HCT116 (cell line): ENCODE measurements at regions not wholly inside any gene's neighbourhood (a gene's known extent, or its start where the extent isn't known, plus 50 kb on each side); places are given as distances from the start of the nearest gene placed in this dataset.

Experiments
- ATAC-seq: fragments of 200-7000 bp; cut with Tn5 transposase; 2 replicates; pipeline ENCODE4 v1.9.1; 2020; ENCODE audit warnings: mild to moderate bottlenecking, moderate library complexity
- BruUV-seq: library from RNA; stranded (reverse); fragments of 400-500 nt; replicated peaks from 2 replicates; lab custom pipeline; 2021; lab: Mats Ljungman, UMichigan
- CTCF ChIA-PET: fragments of 300-600 bp; sonication (Branson Sonifier 250); formaldehyde crosslinking; loops from one replicate; lab custom pipeline; 2021; ENCODE audit warnings: antibody characterized with exemption; lab: Charles Lee
- POLR2A ChIA-PET: fragments of 300-600, 350-600 bp; sonication (Branson Sonifier 250); formaldehyde crosslinking; loops from one replicate; lab custom pipeline; 2021; ENCODE audit warnings: antibody characterized with exemption; lab: Charles Lee
- RAD21 ChIA-PET, 2 experiments: fragments of 300-600 bp; sonication (Branson Sonifier 250); formaldehyde crosslinking; loops; one replicate each; lab custom pipeline; 2023; ENCODE audit warnings: low total read pairs in 2 of 2; ENCODE audit not compliant: uncharacterized antibody in 2 of 2, unreplicated experiment in 2 of 2, low non-redundant PET in 1 of 2; lab: Charles Lee
- DNase-seq: peaks from one replicate; pipeline ENCODE4 v3.0.0-alpha.2; 2010; ENCODE audit warnings: low read depth, low spot score
- H2AFZ ChIP-seq: fragments of 200-600 bp; shearing (Covaris generic), sonication (generic); 2 replicates; pipeline ENCODE4 v1.6.1; 2017; ENCODE audit warnings: low read depth, mixed run types, mixed read lengths, antibody characterized with exemption, low read length; ENCODE audit not compliant: poor library complexity, severe bottlenecking
- H3K27ac ChIP-seq: 2 replicates; pipeline ENCODE4 v1.5.1; 2012; ENCODE audit warnings: low read depth, low read length
- H3K27me3 ChIP-seq: fragments of 200-600 bp; sonication (generic); 2 replicates; pipeline ENCODE4 v1.6.1; 2016; ENCODE audit warnings: mixed run types, low read length, mixed read lengths; ENCODE audit not compliant: insufficient read depth
- H3K36me3 ChIP-seq, 2 experiments: fragments of 200-500 bp in 1 of 2; fragments of 200-600 bp in 1 of 2; sonication (Bioruptor generic) in 1 of 2; sonication (generic) in 1 of 2; 2 replicates each; pipeline versions ENCODE4 v1.5.1 to v1.6.1; 2014 to 2016; ENCODE audit warnings: low read length in 2 of 2, inconsistent platforms in 1 of 2, mixed read lengths in 1 of 2, mixed run types in 1 of 2; ENCODE audit not compliant: insufficient read depth in 2 of 2, control insufficient read depth in 1 of 2
- H3K4me1 ChIP-seq, 2 experiments: fragments of 200-600 bp in 1 of 2; sonication (generic) in 1 of 2; 2 replicates each; pipeline versions ENCODE4 v1.5.1 to v1.6.1; 2012 to 2017; ENCODE audit warnings: low read length in 2 of 2, inconsistent platforms in 1 of 2, mild to moderate bottlenecking in 1 of 2, mixed read lengths in 1 of 2, mixed run types in 1 of 2, moderate library complexity in 1 of 2; ENCODE audit not compliant: insufficient read depth in 2 of 2, control insufficient read depth in 1 of 2
- H3K4me2 ChIP-seq: fragments of 200-600 bp; sonication (generic); 2 replicates; pipeline ENCODE4 v1.6.1; 2017; ENCODE audit warnings: mixed run types, low read length, mixed read lengths
- H3K4me3 ChIP-seq, 2 experiments: fragments of 200-600 bp in 1 of 2; sonication (generic) in 1 of 2; replicated peaks in 1 of 2; 2 replicates each; pipeline ENCODE4 v1.5.1; 2011 to 2016; ENCODE audit warnings: low read length in 2 of 2, control low read depth in 1 of 2, low read depth in 1 of 2, mild to moderate bottlenecking in 1 of 2, mixed read lengths in 1 of 2, mixed run types in 1 of 2
- H3K79me2 ChIP-seq: fragments of 200-600 bp; sonication (generic); 2 replicates; pipeline ENCODE4 v1.6.1; 2017; ENCODE audit warnings: mild to moderate bottlenecking, mixed run types, low read length, moderate library complexity, mixed read lengths; ENCODE audit not compliant: insufficient read depth
- H3K9ac ChIP-seq: fragments of 200-600 bp; sonication (generic); 2 replicates; pipeline ENCODE4 v1.6.1; 2016; ENCODE audit warnings: low read length, mixed read lengths
- H3K9me2 ChIP-seq: fragments of 200-600 bp; sonication (generic), shearing (Covaris generic); 2 replicates; pipeline ENCODE4 v1.6.1; 2017; ENCODE audit warnings: mixed run types, mild to moderate bottlenecking, moderate library complexity; ENCODE audit not compliant: insufficient read depth
- H3K9me3 ChIP-seq, 2 experiments: fragments of 200-500 bp in 1 of 2; fragments of 200-600 bp in 1 of 2; sonication (Bioruptor generic) in 1 of 2; sonication (generic) in 1 of 2; 2 replicates each; pipeline ENCODE4 v1.6.1; 2014 to 2017; ENCODE audit warnings: low read length in 2 of 2, mixed read lengths in 2 of 2, inconsistent platforms in 1 of 2, low read depth in 1 of 2, mild to moderate bottlenecking in 1 of 2, mixed run types in 1 of 2, moderate library complexity in 1 of 2; ENCODE audit not compliant: control insufficient read depth in 1 of 2, insufficient read depth in 1 of 2
- H4K20me1 ChIP-seq: fragments of 200-600 bp; sonication (generic), shearing (Covaris generic); 2 replicates; pipeline ENCODE4 v1.6.1; 2017; ENCODE audit warnings: mixed run types, mild to moderate bottlenecking, moderate library complexity; ENCODE audit not compliant: insufficient read depth
- CBX3 ChIP-seq: IDR thresholded peaks from 2 replicates; pipeline ENCODE4 v1.6.1; 2012; ENCODE audit warnings: low read depth
- CEBPB ChIP-seq: IDR thresholded peaks from 2 replicates; pipeline ENCODE4 v1.6.1; 2012; ENCODE audit warnings: low read depth
- EZH2 ChIP-seq: fragments of 200-600 bp; sonication (generic); IDR thresholded peaks from 2 replicates; pipeline ENCODE4 v1.6.1; 2017; ENCODE audit warnings: antibody characterized with exemption, mixed run types
- EZH2phosphoT487 ChIP-seq: fragments of 200-600 bp; IDR thresholded peaks from 2 replicates; pipeline ENCODE4 v1.6.1; 2018; ENCODE audit warnings: antibody characterized with exemption, borderline replicate concordance
- FOSL1 ChIP-seq: IDR thresholded peaks from 2 replicates; pipeline ENCODE4 v1.6.1; 2012; ENCODE audit warnings: low read depth
- JUND ChIP-seq: IDR thresholded peaks from 2 replicates; pipeline ENCODE4 v1.6.1; 2012
- POLR2A ChIP-seq: IDR thresholded peaks from 2 replicates; pipeline ENCODE4 v1.7.0; 2011; ENCODE audit warnings: borderline replicate concordance; ENCODE audit not compliant: insufficient read depth, insufficient read length; ENCODE audit errors: extremely low read depth
- POLR2AphosphoS5 ChIP-seq: IDR thresholded peaks from 2 replicates; pipeline ENCODE4 v1.6.1; 2011; ENCODE audit warnings: mild to moderate bottlenecking, low read depth, low read length, moderate library complexity
- SIN3A ChIP-seq: IDR thresholded peaks from 2 replicates; pipeline ENCODE4 v1.6.1; 2012; ENCODE audit warnings: low read depth
- SP1 ChIP-seq: IDR thresholded peaks from 2 replicates; pipeline ENCODE4 v1.6.1; 2012; ENCODE audit warnings: low read depth
- SRF ChIP-seq: IDR thresholded peaks from 2 replicates; pipeline ENCODE4 v1.6.1; 2012; ENCODE audit warnings: low read depth
- TCF7L2 ChIP-seq: IDR thresholded peaks from 2 replicates; pipeline ENCODE4 v1.7.0; 2011; ENCODE audit warnings: borderline replicate concordance, inconsistent platforms; ENCODE audit not compliant: insufficient read depth, insufficient read length; ENCODE audit errors: extremely low read depth
- YY1 ChIP-seq: IDR thresholded peaks from 2 replicates; pipeline ENCODE4 v1.6.1; 2011; ENCODE audit warnings: low read length, low read depth, moderate library complexity, mild to moderate bottlenecking; ENCODE audit not compliant: insufficient replicate concordance; ENCODE audit errors: extremely low read depth
- ZFX ChIP-seq: fragments of 450-650 bp; IDR thresholded peaks from 2 replicates; pipeline ENCODE4 v1.6.1; 2017
- ZNF274 ChIP-seq: fragments of 200-500 bp; sonication (Bioruptor generic); IDR thresholded peaks from 2 replicates; pipeline ENCODE4 v1.6.1; 2014; ENCODE audit warnings: mild to moderate bottlenecking, low read depth, low read length, inconsistent platforms
- intact Hi-C: fragments of 100-400 bp; cut with micrococcal nuclease; formaldehyde crosslinking; loops from 2 replicates; pipeline ENCODE4 v1.10.0; 2022
- TF ChIP-seq, protein P1 (sequence below): IDR thresholded peaks from 2 replicates; pipeline ENCODE4 v1.6.1; 2012
- TF ChIP-seq, protein P2 (sequence below): IDR thresholded peaks from 2 replicates; pipeline ENCODE4 v1.6.1; 2012; ENCODE audit warnings: low read depth
- TF ChIP-seq, protein P3 (sequence below), 3 experiments: fragments of 200-600 bp in 1 of 3; sonication (generic) in 1 of 3; IDR thresholded peaks in 2 of 3; conservative IDR thresholded peaks in 1 of 3; 2 replicates each; pipeline ENCODE4 v1.5.1; 2012 to 2017; ENCODE audit warnings: low read depth in 2 of 3, low read length in 2 of 3, antibody characterized with exemption in 1 of 3, borderline replicate concordance in 1 of 3, control low read depth in 1 of 3, mild to moderate bottlenecking in 1 of 3, mixed read lengths in 1 of 3, mixed run types in 1 of 3, moderate library complexity in 1 of 3; ENCODE audit not compliant: insufficient read depth in 1 of 3
- TF ChIP-seq, protein P4 (sequence below): IDR thresholded peaks from 2 replicates; pipeline ENCODE4 v1.6.1; 2012
- TF ChIP-seq, protein P5 (sequence below): IDR thresholded peaks from 2 replicates; pipeline ENCODE4 v1.6.1; 2011; ENCODE audit warnings: mild to moderate bottlenecking, low read length, moderate library complexity; ENCODE audit not compliant: insufficient replicate concordance; ENCODE audit errors: extremely low read depth

DNA sequence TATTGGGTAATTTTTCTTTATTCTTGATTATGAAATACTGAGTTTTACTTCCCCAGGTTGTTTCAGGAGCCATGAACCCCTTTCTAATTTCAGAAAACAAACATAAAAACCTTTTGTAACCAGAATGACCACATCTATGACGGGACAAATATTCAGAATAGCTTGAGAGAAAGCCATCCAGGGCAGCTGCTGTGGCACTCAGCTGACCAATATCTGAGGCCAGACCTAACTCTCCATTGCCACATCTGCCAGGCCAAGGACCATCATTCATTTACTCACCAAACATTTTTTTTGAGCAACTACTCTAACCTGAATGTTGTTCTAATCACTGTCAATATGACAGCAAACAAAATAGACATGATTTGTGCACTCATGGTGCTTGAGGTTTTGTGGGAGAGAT, 608.3 kb upstream of the PKN2 start:
- TF ChIP-seq, protein P1, sequence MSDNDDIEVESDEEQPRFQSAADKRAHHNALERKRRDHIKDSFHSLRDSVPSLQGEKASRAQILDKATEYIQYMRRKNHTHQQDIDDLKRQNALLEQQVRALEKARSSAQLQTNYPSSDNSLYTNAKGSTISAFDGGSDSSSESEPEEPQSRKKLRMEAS: no peak
- TF ChIP-seq POLR2AphosphoS5: no peak
- TF ChIP-seq, protein P2, sequence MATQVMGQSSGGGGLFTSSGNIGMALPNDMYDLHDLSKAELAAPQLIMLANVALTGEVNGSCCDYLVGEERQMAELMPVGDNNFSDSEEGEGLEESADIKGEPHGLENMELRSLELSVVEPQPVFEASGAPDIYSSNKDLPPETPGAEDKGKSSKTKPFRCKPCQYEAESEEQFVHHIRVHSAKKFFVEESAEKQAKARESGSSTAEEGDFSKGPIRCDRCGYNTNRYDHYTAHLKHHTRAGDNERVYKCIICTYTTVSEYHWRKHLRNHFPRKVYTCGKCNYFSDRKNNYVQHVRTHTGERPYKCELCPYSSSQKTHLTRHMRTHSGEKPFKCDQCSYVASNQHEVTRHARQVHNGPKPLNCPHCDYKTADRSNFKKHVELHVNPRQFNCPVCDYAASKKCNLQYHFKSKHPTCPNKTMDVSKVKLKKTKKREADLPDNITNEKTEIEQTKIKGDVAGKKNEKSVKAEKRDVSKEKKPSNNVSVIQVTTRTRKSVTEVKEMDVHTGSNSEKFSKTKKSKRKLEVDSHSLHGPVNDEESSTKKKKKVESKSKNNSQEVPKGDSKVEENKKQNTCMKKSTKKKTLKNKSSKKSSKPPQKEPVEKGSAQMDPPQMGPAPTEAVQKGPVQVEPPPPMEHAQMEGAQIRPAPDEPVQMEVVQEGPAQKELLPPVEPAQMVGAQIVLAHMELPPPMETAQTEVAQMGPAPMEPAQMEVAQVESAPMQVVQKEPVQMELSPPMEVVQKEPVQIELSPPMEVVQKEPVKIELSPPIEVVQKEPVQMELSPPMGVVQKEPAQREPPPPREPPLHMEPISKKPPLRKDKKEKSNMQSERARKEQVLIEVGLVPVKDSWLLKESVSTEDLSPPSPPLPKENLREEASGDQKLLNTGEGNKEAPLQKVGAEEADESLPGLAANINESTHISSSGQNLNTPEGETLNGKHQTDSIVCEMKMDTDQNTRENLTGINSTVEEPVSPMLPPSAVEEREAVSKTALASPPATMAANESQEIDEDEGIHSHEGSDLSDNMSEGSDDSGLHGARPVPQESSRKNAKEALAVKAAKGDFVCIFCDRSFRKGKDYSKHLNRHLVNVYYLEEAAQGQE: no peak
- TF ChIP-seq, protein P3, sequence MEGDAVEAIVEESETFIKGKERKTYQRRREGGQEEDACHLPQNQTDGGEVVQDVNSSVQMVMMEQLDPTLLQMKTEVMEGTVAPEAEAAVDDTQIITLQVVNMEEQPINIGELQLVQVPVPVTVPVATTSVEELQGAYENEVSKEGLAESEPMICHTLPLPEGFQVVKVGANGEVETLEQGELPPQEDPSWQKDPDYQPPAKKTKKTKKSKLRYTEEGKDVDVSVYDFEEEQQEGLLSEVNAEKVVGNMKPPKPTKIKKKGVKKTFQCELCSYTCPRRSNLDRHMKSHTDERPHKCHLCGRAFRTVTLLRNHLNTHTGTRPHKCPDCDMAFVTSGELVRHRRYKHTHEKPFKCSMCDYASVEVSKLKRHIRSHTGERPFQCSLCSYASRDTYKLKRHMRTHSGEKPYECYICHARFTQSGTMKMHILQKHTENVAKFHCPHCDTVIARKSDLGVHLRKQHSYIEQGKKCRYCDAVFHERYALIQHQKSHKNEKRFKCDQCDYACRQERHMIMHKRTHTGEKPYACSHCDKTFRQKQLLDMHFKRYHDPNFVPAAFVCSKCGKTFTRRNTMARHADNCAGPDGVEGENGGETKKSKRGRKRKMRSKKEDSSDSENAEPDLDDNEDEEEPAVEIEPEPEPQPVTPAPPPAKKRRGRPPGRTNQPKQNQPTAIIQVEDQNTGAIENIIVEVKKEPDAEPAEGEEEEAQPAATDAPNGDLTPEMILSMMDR (IDR thresholded peaks at IDR 0.05 in 2 of 3, conservative IDR thresholded peaks at IDR 0.05 in 1 of 3; ENCODE audit: borderline replicate concordance in 1 of 3, insufficient read depth in 1 of 3, low read depth in 2 of 3, low read length in 2 of 3): no peak
- TF ChIP-seq JUND: no peak
- no peak for TF ChIP-seq FOSL1
- no peak for TF ChIP-seq YY1
- TF ChIP-seq SP1: no peak
- TF ChIP-seq ZNF274: no peak
- TF ChIP-seq ZFX: no peak
- TF ChIP-seq, protein P4, sequence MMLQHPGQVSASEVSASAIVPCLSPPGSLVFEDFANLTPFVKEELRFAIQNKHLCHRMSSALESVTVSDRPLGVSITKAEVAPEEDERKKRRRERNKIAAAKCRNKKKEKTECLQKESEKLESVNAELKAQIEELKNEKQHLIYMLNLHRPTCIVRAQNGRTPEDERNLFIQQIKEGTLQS: no peak
- TF ChIP-seq EZH2: no peak
- no peak for TF ChIP-seq SIN3A
- TF ChIP-seq CBX3: no peak
- TF ChIP-seq EZH2phosphoT487: no peak
- TF ChIP-seq, protein P5, sequence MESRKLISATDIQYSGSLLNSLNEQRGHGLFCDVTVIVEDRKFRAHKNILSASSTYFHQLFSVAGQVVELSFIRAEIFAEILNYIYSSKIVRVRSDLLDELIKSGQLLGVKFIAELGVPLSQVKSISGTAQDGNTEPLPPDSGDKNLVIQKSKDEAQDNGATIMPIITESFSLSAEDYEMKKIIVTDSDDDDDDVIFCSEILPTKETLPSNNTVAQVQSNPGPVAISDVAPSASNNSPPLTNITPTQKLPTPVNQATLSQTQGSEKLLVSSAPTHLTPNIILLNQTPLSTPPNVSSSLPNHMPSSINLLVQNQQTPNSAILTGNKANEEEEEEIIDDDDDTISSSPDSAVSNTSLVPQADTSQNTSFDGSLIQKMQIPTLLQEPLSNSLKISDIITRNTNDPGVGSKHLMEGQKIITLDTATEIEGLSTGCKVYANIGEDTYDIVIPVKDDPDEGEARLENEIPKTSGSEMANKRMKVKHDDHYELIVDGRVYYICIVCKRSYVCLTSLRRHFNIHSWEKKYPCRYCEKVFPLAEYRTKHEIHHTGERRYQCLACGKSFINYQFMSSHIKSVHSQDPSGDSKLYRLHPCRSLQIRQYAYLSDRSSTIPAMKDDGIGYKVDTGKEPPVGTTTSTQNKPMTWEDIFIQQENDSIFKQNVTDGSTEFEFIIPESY: no peak
- no peak for TF ChIP-seq CEBPB
- TF ChIP-seq SRF: no peak
- TF ChIP-seq POLR2A: no peak
- no peak for TF ChIP-seq TCF7L2
- Histone ChIP-seq H3K9ac (no peak overlapping the region), H2AFZ (no peak overlapping the region), H4K20me1 (no peaks in the 10 kb centered on the region), H3K27ac (no peak overlapping the region), H3K36me3 (no peaks in the 10 kb centered on the region), H3K4me1 (no peaks in the 10 kb centered on the region), H3K4me2 (no peak overlapping the region), H3K9me2 (no peaks in the 10 kb centered on the region), H3K79me2 (no peaks in the 10 kb centered on the region), H3K9me3 (no peaks in the 10 kb centered on the region), H3K27me3 (no peaks in the 10 kb centered on the region), H3K4me3 (no peak overlapping the region)
- intact Hi-C loops: no loop called here
- CTCF ChIA-PET: no interaction called here
- RAD21 ChIA-PET: interaction anchor here in 1 of 2 experiments (0.6 kb wide), 1 partner anchor 380 kb away, joined by 3 read pairs; no protein-coding TSS in a partner anchor
- ATAC-seq (no peak), DNase-seq (no peak)
- no TSS peak for BruUV-seq
- POLR2A ChIA-PET: no interaction called here
